NB4 (cell line): ENCODE measurements at regions not wholly inside any gene's neighbourhood (a gene's known extent, or its start where the extent isn't known, plus 50 kb on each side); places are given as distances from the start of the nearest gene placed in this dataset.

ENCODE experiments used
- DNase-seq: peaks from one replicate; pipeline ENCODE4 v3.0.0; 2010; ENCODE audit warnings: low read depth
- H3K4me3 ChIP-seq: one replicate; pipeline ENCODE4 v1.5.1; 2011; ENCODE audit warnings: mild to moderate bottlenecking, low read depth, low read length, moderate library complexity
- CTCF ChIP-seq: IDR thresholded peaks from one replicate; pipeline ENCODE4 v1.5.1; 2012; ENCODE audit warnings: low read depth, low read length
- MAX ChIP-seq: IDR thresholded peaks from 2 replicates; pipeline ENCODE4 v1.6.1; 2011; ENCODE audit warnings: low read depth, low read length
- MYC ChIP-seq: IDR thresholded peaks from 2 replicates; pipeline ENCODE4 v1.6.1; 2011; ENCODE audit warnings: low read depth, low read length
- POLR2A ChIP-seq: IDR thresholded peaks from 2 replicates; pipeline ENCODE4 v1.6.1; 2011; ENCODE audit warnings: mild to moderate bottlenecking; ENCODE audit not compliant: insufficient read length; ENCODE audit errors: extremely low read depth

DNA sequence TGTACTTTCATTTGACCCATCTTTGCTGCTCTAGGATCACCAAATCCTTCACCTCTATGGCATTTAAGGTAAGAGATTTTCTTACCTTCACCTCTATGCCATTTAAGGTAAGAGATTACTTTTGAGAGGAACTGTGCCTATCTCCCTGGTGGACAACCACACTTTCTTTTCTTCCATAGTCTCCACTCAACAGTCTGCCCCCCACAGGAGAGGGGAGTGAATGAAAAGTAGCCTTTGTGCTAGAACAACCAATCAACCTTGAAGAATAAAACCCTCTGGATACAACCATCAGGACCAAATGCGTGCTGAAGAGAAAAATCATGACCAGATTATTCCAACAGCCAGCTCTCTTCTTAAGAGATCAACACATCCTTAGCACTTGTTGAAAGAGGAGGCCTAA lies 258.6 kb upstream of the TMPO start:
- DNase-seq: no peak
- no peak for TF ChIP-seq MYC
- peak; percentile 24 for TF ChIP-seq CTCF

DNA sequence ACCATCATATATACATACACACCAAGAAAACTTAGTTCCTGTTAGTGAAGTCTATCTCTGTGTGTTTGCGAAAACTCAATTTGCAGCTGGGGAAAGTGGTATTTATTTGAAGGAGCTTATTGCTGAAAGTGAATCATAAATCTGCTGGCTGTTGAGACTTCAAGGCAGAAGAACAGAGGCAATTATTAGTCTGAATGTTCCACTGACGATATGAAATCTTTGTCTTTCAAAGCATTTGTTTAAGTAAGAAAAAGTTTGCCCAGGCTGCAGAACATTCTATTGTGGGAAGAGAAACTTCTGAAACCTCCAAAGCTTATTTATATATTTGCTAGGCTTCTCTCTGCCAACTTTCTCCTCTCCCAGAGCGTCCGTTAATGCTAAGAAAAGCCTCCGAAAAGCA lies 255.7 kb upstream of the TMPO start:
- no peak overlapping the region for H3K4me3 ChIP-seq
- no peak for TF ChIP-seq CTCF
- no peak for TF ChIP-seq MYC
- no peak for TF ChIP-seq MAX
- no peak for TF ChIP-seq POLR2A
- no peak for DNase-seq

More for the DNA sequence above, 258.6 kb upstream of the TMPO start:
- H3K4me3 ChIP-seq: no peak overlapping the region

- no peak overlapping the region for H3K4me3 ChIP-seq
- DNase-seq: no peak
- TF ChIP-seq CTCF (no peak), MYC (no peak), MAX (no peak), POLR2A (no peak)
Observed at GRCh38 chr12:98260276-98260675, 255.1 kb upstream of the TMPO start.

DNA sequence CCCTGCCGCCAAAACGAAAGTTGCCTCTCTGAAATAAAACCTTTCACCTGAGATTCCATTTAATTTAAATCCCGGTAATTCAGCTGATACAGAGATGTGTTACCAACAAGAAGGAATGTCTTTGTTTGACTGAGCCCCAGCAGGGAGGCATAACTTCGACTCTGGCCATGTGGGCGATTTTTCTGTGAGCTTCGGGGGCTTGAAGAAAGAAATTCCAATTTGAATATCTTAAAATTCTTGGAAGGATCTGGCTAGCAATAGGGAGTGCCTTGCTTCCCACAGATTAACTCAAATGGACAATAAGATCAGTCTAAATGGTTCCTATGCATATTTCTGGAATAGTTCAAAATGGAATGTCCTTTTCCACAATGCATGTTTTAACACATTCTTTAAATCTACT lies 252.5 kb upstream of the TMPO start:
- DNase-seq: no peak
- H3K4me3 ChIP-seq: no peak overlapping the region
- no peak for TF ChIP-seq MYC
- no peak for TF ChIP-seq CTCF
- no peak for TF ChIP-seq MAX
- TF ChIP-seq POLR2A: no peak

DNA sequence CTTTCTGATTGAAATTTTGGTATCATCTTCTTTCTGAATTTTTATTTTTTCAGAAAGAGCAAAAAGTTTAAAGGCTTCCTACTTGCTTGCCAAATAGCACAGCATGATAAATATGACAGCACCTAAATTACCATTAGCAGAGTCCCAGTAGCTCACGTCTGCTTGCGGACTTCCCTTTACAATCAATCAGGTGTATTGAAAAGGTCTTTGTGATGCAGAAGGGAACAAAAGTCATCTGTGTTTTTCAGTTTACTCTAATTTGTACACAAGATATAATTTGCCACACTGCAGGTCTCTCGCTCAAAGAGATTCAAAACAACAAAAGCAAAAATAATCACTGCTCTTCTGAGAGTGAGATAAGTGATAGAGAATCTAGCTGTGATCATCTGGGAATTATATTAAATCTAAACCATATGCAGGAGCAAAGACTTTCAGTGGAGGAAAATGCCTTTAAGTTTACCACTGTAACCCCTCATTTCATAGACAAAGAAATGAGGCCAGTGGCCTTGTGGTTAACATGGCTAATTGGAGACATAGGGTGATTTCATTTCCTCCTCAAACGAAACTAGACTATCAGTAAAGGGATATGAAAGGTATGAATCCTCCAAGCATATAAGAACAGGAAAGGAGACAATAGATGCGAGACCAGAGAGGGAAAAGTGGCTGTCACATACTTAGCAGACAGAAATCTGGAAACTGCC lies 240.8 kb upstream of the TMPO start:
- TF ChIP-seq MYC: no peak
- no peak for TF ChIP-seq CTCF
- no peak for TF ChIP-seq POLR2A
- TF ChIP-seq MAX: no peak
- DNase-seq: no peak
- no peak overlapping the region for H3K4me3 ChIP-seq

DNA sequence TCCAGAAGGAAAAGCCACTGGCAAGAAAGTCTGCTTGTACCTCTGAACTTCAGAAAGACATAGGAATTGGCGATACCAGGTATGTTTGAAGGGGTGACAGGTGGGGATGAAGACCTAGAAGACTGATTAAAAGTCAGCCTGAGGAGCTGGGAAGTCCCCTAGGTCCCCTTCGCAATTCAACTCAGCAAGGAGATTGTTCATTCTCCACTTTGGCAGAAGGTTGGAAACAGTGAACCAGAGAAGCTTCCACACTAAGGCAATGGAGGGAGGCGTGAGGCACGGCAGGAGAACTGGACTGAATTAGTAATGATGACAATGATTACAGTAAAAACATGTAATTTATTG lies 240.3 kb upstream of the TMPO start:
- H3K4me3 ChIP-seq: no peak overlapping the region
- DNase-seq: no peak
- TF ChIP-seq MYC (no peak), POLR2A (no peak), MAX (no peak), CTCF (no peak)
